Natural killer cell (primary cell): ENCODE measurements at regions not wholly inside any gene's neighbourhood (a gene's known extent, or its start where the extent isn't known, plus 50 kb on each side); places are given as distances from the start of the nearest gene placed in this dataset.

Experiments
- ATAC-seq, 3 donors: fragments of 150-1000 bp in 2 of 3; fragments of 200-7000 bp in 1 of 3; cut with Tn5 transposase; 1 replicate in 1 of 3; 2 replicates in 2 of 3; pipeline ENCODE4 v1.10.0; 2021; ENCODE audit warnings: mild to moderate bottlenecking in 2 of 3, moderate library complexity in 2 of 3
- DNase-seq, 2 donors: peaks; one replicate each; pipeline versions ENCODE4 v3.0.0 to v3.0.0-alpha.2; 2013 to 2021; ENCODE audit warnings: mixed read lengths in 1 of 2
- H3K27ac ChIP-seq: one replicate; pipeline ENCODE4 v1.5.1; 2013; ENCODE audit warnings: mild to moderate bottlenecking, low read length
- H3K27me3 ChIP-seq: one replicate; pipeline ENCODE4 v1.6.1; 2013; ENCODE audit warnings: low read length; ENCODE audit not compliant: control insufficient read depth, insufficient read depth
- H3K36me3 ChIP-seq: one replicate; pipeline ENCODE4 v1.6.1; 2013; ENCODE audit warnings: low read length; ENCODE audit not compliant: control insufficient read depth, insufficient read depth
- H3K4me1 ChIP-seq: one replicate; pipeline ENCODE4 v1.6.1; 2013; ENCODE audit warnings: low read length; ENCODE audit not compliant: control insufficient read depth, insufficient read depth
- H3K4me3 ChIP-seq: one replicate; pipeline ENCODE4 v1.5.1; 2013; ENCODE audit warnings: low read length
- H3K9me3 ChIP-seq: one replicate; pipeline ENCODE4 v1.6.1; 2013; ENCODE audit warnings: low read length; ENCODE audit not compliant: control insufficient read depth, insufficient read depth
- H3K27ac Mint-ChIP-seq, 2 donors: one replicate each; pipeline ENCODE4 v1.8.0; 2022; ENCODE audit warnings: mild to moderate bottlenecking in 2 of 2, mixed read lengths in 2 of 2, moderate library complexity in 1 of 2
- H3K27me3 Mint-ChIP-seq, 2 donors: one replicate each; pipeline ENCODE4 v1.8.0; 2022; ENCODE audit warnings: low read depth in 2 of 2, mixed read lengths in 2 of 2
- H3K36me3 Mint-ChIP-seq: one replicate; pipeline ENCODE4 v1.8.0; 2022; ENCODE audit warnings: mixed read lengths
- H3K4me1 Mint-ChIP-seq, 2 donors: one replicate each; pipeline ENCODE4 v1.8.0; 2022; ENCODE audit warnings: mixed read lengths in 2 of 2
- H3K4me3 Mint-ChIP-seq: one replicate; pipeline ENCODE4 v1.8.0; 2022; ENCODE audit warnings: mild to moderate bottlenecking, moderate library complexity, mixed read lengths
- H3K9me3 Mint-ChIP-seq, 2 donors: one replicate each; pipeline ENCODE4 v1.8.0; 2022; ENCODE audit warnings: mixed read lengths in 2 of 2
- CTCF ChIP-seq: fragments of 200-600 bp; IDR thresholded peaks from one replicate; pipeline ENCODE4 v1.8.0; 2022; ENCODE audit warnings: antibody characterized with exemption
- WGBS: methylation state at CpG from one replicate; pipeline ENCODE4 v1.1.7; 2013; ENCODE audit warnings: missing lambda C conversion rate; ENCODE audit not compliant: insufficient coverage; 5-methylcytosine and 5-hydroxymethylcytosine counted together
- intact Hi-C: fragments of 100-400 bp; cut with micrococcal nuclease; formaldehyde crosslinking; loops from one replicate; pipeline ENCODE4 v1.14.2; 2022

DNA sequence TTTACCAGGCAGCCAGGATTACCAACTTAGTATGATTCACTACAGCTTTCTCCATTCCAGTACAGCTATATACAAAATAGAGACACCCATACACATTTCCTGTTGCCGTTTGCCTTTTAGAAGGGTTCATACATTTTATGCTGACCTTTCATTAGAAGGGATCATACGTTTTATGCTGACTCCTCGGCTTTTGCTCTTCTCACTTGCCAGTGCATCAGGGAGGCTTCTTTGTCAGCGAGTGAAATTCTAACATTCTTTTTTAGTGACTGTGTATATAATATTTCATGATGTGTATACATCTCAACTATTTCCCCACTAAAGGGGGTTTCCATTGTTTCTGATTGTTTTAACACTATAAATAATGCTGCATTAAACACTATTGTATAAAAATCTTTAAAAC, 552.6 kb downstream of the TRIML1 start:
- DNase-seq (no peak), ATAC-seq (no peak)
- H3K9me3 ChIP-seq, result no peaks in the 10 kb centered on the region
- no peaks in the 10 kb centered on the region for H3K36me3 ChIP-seq
- intact Hi-C loops, result no loop called here
- H3K27me3 ChIP-seq, result no peaks in the 10 kb centered on the region
- Mint-ChIP-seq H3K4me3 (no peak overlapping the region), H3K36me3 (peaks cover 7% of the 10 kb centered on the region), H3K27ac (no peak overlapping the region), H3K4me1 (no peaks in the 10 kb centered on the region), H3K9me3 (peaks cover 11 to 14% of the 10 kb centered on the region in 2 donors), H3K27me3 (no peaks in the 10 kb centered on the region)
- no peaks in the 10 kb centered on the region for H3K4me1 ChIP-seq
- no peak overlapping the region for H3K4me3 ChIP-seq
- no peak for TF ChIP-seq CTCF
- 87% methylated on average over 3 of the region's 4 CpGs for WGBS
- H3K27ac ChIP-seq, result no peak overlapping the region

GRCh38 chr4:188695261-188695660, 556.0 kb downstream of the TRIML1 start:
- Histone ChIP-seq H3K36me3 (no peaks in the 10 kb centered on the region), H3K27ac (no peak overlapping the region), H3K27me3 (no peaks in the 10 kb centered on the region), H3K4me1 (no peaks in the 10 kb centered on the region), H3K4me3 (no peak overlapping the region), H3K9me3 (no peaks in the 10 kb centered on the region)
- ATAC-seq, result no peak
- TF ChIP-seq CTCF, result no peak
- Mint-ChIP-seq H3K36me3 (no peaks in the 10 kb centered on the region), H3K27ac (no peak overlapping the region), H3K27me3 (no peaks in the 10 kb centered on the region), H3K9me3 (peaks cover 2 to 9% of the 10 kb centered on the region in 2 donors), H3K4me3 (no peak overlapping the region), H3K4me1 (no peaks in the 10 kb centered on the region)
- intact Hi-C loops, result no loop called here
- 73% methylated on average over 4 of the region's 5 CpGs for WGBS
- no peak for DNase-seq

- Mint-ChIP-seq H3K9me3 (peaks cover 2 to 7% of the 10 kb centered on the region in 2 donors), H3K4me3 (no peak overlapping the region), H3K27ac (no peak overlapping the region), H3K4me1 (no peaks in the 10 kb centered on the region), H3K36me3 (no peaks in the 10 kb centered on the region), H3K27me3 (no peaks in the 10 kb centered on the region)
- Histone ChIP-seq H3K4me3 (no peak overlapping the region), H3K27me3 (no peaks in the 10 kb centered on the region), H3K36me3 (no peaks in the 10 kb centered on the region), H3K27ac (no peak overlapping the region), H3K9me3 (no peaks in the 10 kb centered on the region), H3K4me1 (no peaks in the 10 kb centered on the region)
- no peak for TF ChIP-seq CTCF
- no peak for DNase-seq
- intact Hi-C loops, result no loop called here
- 80% methylated on average over 1 of the region's 1 CpG for WGBS
- ATAC-seq, result no peak
Observed at GRCh38 chr4:188697243-188697642, 558.0 kb downstream of the TRIML1 start.

GRCh38 chr4:188701952-188702351, 562.7 kb downstream of the TRIML1 start:
- WGBS, result 90% methylated on average over 4 of the region's 4 CpGs
- intact Hi-C loops, result no loop called here
- H3K4me1 Mint-ChIP-seq, result no peaks in the 10 kb centered on the region

More at GRCh38 chr4:188701952-188702351, 562.7 kb downstream of the TRIML1 start:
- no peak for TF ChIP-seq CTCF
- no peak for DNase-seq
- no peaks in the 10 kb centered on the region for H3K27me3 Mint-ChIP-seq
- H3K27ac Mint-ChIP-seq, result no peak overlapping the region
- H3K9me3 Mint-ChIP-seq, result peaks cover 8 to 9% of the 10 kb centered on the region in 2 donors
- Histone ChIP-seq H3K27ac (no peak overlapping the region), H3K36me3 (no peaks in the 10 kb centered on the region), H3K4me3 (no peak overlapping the region), H3K4me1 (no peaks in the 10 kb centered on the region), H3K9me3 (no peaks in the 10 kb centered on the region), H3K27me3 (no peaks in the 10 kb centered on the region)
- H3K36me3 Mint-ChIP-seq, result peaks cover 7% of the 10 kb centered on the region
- H3K4me3 Mint-ChIP-seq, result no peak overlapping the region
- no peak for ATAC-seq
